ENCODE measurements at regions not wholly inside any gene's neighbourhood (a gene's known extent, or its start where the extent isn't known, plus 50 kb on each side); places are given as distances from the start of the nearest gene placed in this dataset.
A peak's percentile ranks its signal among the peaks of the same experiment; 100 is the strongest.
"Not testable (repeated sequence)": the region's sequence is repeated elsewhere in the genome, so short reads cannot be mapped to it uniquely, and the experiment has no call there.

DNA sequence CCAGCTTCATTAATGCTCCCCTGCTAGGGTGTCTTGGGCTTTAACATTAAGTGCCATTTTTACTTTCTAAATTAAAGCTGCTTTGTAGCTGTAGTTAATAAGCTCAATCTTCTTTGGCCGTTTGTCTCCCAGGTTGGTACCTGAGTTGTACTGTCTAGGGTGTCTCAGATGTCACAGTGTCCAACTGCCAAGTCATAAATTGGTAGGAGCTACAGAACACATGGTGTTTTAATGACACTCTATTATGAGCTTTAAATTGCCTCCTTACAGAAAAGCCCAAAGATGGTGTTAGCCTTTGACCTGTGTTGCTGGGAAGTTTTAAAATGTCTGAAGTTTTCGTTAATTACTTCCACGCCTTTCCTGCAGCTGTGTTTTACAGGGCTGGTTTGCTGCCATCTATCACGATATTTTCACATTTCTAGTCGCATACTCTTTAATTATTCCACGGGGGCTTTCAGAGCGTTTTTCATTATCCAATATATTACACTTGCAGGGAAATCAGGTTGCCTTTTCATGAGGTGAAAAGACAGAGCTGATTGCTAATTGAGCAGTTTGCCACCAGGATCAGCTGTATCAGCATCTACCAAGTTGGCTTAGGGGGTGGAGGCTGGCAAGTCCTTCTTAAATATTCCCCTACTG lies 247.8 kb upstream of the PLPP4 start:
- Mint-ChIP-seq H3K4me1 (ENCODE audit: low read depth) (no peaks in the 10 kb centered on the region), H3K27ac (no peak overlapping the region), H3K27me3 (no peaks in the 10 kb centered on the region), H3K9me3 (ENCODE audit: low read depth) (no peaks in the 10 kb centered on the region), H3K4me3 (ENCODE audit: low read depth) (no peak overlapping the region), H3K36me3 (ENCODE audit: insufficient read depth) (no peaks in the 10 kb centered on the region)
- no peak for TF ChIP-seq CTCF (IDR thresholded peaks at IDR 0.05; ENCODE audit: unreplicated experiment)
- DNase-seq (ENCODE audit: low spot score, unreplicated experiment), result no peak

GRCh38 chr10:120212275-120212674 lies 244.8 kb upstream of the PLPP4 start:
- no peaks in the 10 kb centered on the region for H3K9me3 Mint-ChIP-seq (ENCODE audit: low read depth)
- H3K4me1 Mint-ChIP-seq (ENCODE audit: low read depth), result no peaks in the 10 kb centered on the region

DNA sequence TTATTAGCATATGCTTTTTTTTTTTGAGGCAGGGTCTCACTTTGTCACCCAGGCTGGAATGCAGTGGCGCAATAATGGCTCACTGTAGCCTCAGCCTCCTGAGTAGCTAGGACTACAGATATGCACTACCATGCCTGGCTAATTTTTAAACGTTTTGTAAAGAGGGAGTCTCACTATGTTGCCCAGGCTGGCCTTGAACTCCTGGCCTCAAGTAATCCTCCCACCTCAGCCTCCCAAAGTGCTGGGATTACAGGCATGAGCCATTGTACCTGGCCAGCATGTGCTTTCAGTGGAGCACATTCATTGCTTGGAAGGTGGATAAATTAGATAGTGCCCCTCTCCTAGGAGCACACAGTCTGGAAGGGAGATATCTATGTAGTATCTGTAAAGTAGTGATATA lies 243.7 kb upstream of the PLPP4 start:
- not testable (repeated sequence) for H3K27me3 Mint-ChIP-seq; H3K4me3 Mint-ChIP-seq (ENCODE audit: low read depth); H3K9me3 Mint-ChIP-seq (ENCODE audit: low read depth); H3K27ac Mint-ChIP-seq; H3K4me1 Mint-ChIP-seq (ENCODE audit: low read depth); DNase-seq (ENCODE audit: low spot score, unreplicated experiment); H3K36me3 Mint-ChIP-seq (ENCODE audit: insufficient read depth)

More at GRCh38 chr10:120212275-120212674, 244.8 kb upstream of the PLPP4 start:
- Mint-ChIP-seq H3K27me3 (no peaks in the 10 kb centered on the region), H3K36me3 (ENCODE audit: insufficient read depth) (no peaks in the 10 kb centered on the region), H3K4me3 (ENCODE audit: low read depth) (no peak overlapping the region), H3K27ac (no peak overlapping the region)
- no peak for DNase-seq (ENCODE audit: low spot score, unreplicated experiment)
- no peak for TF ChIP-seq CTCF (IDR thresholded peaks at IDR 0.05; ENCODE audit: unreplicated experiment)

GRCh38 chr10:120217736-120218135 lies 239.3 kb upstream of the PLPP4 start:
- Mint-ChIP-seq H3K9me3 (ENCODE audit: low read depth) (no peaks in the 10 kb centered on the region), H3K36me3 (ENCODE audit: insufficient read depth) (no peaks in the 10 kb centered on the region), H3K27ac (no peak overlapping the region), H3K27me3 (no peaks in the 10 kb centered on the region), H3K4me3 (ENCODE audit: low read depth) (no peak overlapping the region), H3K4me1 (ENCODE audit: low read depth) (no peaks in the 10 kb centered on the region)
- TF ChIP-seq CTCF (IDR thresholded peaks at IDR 0.05; ENCODE audit: unreplicated experiment), result no peak
- DNase-seq (ENCODE audit: low spot score, unreplicated experiment), result no peak

DNA sequence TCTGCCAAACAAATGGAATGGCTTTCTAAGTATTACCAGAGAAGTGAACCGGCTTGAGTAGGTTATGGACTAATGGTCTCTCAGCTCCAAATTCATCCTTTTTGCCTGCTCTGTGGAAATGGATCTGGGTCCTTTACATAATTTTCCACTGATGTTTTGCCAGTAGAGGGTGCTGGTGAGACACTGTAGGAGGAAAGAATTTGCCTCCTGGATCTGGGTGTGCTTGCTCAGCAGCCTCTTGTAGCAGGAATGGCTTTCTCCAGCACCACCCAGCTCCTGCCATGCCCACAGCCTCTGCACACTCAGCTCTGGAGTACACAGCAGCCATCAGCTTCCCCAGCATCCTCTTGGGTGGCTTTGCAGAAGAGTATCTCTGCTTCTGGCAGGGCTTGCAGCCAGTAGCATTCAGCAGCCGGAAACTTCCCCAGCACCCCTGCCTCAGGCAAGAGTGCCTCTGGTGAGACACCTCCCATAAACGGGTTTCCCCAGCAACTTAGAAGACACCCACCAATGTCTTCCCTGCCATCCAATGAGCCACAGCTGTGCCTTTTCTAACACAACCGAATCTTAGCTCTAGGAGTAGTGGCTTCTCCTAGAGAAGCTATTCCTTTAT lies 235.0 kb upstream of the PLPP4 start:
- H3K36me3 Mint-ChIP-seq (ENCODE audit: insufficient read depth), result no peaks in the 10 kb centered on the region
- TF ChIP-seq CTCF (IDR thresholded peaks at IDR 0.05; ENCODE audit: unreplicated experiment), result peak; percentile 69

DNA sequence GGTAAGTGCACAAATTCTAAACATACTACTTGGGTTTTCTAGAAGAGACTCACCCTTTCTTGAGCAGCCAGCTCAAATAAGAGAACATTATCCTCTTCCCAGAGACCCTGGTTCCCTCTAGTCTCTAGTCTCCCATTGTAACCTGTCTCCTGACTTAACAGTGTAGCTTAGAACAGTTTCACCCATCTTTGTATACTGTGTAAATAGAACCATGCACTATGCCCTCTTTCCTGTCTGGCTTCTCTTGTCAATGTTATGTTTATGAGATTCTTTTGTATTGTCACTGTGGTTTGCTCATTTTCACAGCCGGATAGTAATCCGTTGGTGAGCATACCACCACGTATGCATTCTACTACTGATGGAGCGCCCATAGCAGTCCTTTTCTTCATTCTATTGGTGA lies 227.4 kb upstream of the PLPP4 start:
- no peak overlapping the region for H3K27ac Mint-ChIP-seq
- no peaks in the 10 kb centered on the region for H3K9me3 Mint-ChIP-seq (ENCODE audit: low read depth)

More for the DNA sequence above, 235.0 kb upstream of the PLPP4 start:
- Mint-ChIP-seq H3K27ac (no peak overlapping the region), H3K4me3 (ENCODE audit: low read depth) (no peak overlapping the region), H3K27me3 (peaks cover 6% of the 10 kb centered on the region), H3K4me1 (ENCODE audit: low read depth) (no peaks in the 10 kb centered on the region), H3K9me3 (ENCODE audit: low read depth) (no peaks in the 10 kb centered on the region)
- peak; percentile 24 for DNase-seq (ENCODE audit: low spot score, unreplicated experiment)

DNA sequence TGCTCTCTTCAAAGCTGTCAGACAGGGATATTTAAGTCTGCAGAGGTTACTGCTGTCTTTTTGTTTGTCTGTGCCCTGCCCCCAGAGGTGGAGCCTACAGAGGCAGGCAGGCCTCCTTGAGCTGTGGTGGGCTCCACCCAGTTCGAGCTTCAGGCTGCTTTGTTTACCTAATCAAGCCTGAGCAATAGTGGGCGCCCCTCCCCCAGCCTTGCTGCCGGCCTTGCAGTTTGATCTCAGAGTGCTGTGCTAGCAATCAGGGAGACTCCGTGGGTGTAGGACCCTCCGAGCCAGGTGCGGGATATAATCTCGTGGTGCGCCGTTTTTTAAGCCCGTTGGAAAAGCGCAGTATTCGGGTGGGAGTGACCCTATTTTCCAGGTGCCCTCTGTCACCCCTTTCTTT lies 217.3 kb upstream of the PLPP4 start:
- H3K4me1 Mint-ChIP-seq (ENCODE audit: low read depth); H3K27me3 Mint-ChIP-seq; H3K36me3 Mint-ChIP-seq (ENCODE audit: insufficient read depth); H3K9me3 Mint-ChIP-seq (ENCODE audit: low read depth); H3K4me3 Mint-ChIP-seq (ENCODE audit: low read depth); H3K27ac Mint-ChIP-seq; DNase-seq (ENCODE audit: low spot score, unreplicated experiment): not testable (repeated sequence)

More for the DNA sequence above, 227.4 kb upstream of the PLPP4 start:
- H3K36me3 Mint-ChIP-seq (ENCODE audit: insufficient read depth), result no peaks in the 10 kb centered on the region
- no peaks in the 10 kb centered on the region for H3K4me1 Mint-ChIP-seq (ENCODE audit: low read depth)
- no peak for DNase-seq (ENCODE audit: low spot score, unreplicated experiment)
- H3K4me3 Mint-ChIP-seq (ENCODE audit: low read depth), result no peak overlapping the region
- no peak for TF ChIP-seq CTCF (IDR thresholded peaks at IDR 0.05; ENCODE audit: unreplicated experiment)
- no peaks in the 10 kb centered on the region for H3K27me3 Mint-ChIP-seq

All from progenitor cell of endocrine pancreas (in vitro differentiated cells).